Stimulated activated CD4-positive, alpha-beta T cell treated with anti-CD3 and anti-CD28 coated beads, Interleukin-1b, Interleukin-23, amount 100 ng/mL, for 4 hours (primary cell): ENCODE measurements at regions not wholly inside any gene's neighbourhood (a gene's known extent, or its start where the extent isn't known, plus 50 kb on each side); places are given as distances from the start of the nearest gene placed in this dataset.

Experiments
- DNase-seq, 2 donors: peaks; one replicate each; pipeline ENCODE4 v3.0.0-alpha.2; 2020; ENCODE audit warnings: low read depth in 2 of 2

GRCh38 chr19:30123611-30124010 lies 181.6 kb downstream of the URI1 start:
- no peak for DNase-seq

DNA sequence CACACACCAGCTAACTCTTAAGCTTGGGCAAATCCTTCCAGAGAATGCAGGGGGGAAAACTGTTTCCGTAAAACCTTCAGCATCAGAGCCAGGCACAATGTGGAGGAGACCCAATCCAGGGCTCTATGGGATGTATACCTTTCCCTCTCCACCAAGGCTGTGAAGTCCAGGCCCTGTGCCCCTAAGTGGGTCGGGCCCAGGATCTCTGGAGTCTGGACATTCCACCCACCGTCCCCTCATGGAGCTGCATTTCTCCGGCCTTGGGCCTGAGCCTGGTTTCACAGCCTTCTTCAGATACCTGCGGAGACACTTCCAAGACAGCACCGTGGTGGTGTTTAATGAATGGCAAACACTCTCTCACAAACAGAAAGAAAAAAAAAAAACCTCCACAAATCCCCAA lies 186.2 kb downstream of the URI1 start:
- no peak for DNase-seq

DNA sequence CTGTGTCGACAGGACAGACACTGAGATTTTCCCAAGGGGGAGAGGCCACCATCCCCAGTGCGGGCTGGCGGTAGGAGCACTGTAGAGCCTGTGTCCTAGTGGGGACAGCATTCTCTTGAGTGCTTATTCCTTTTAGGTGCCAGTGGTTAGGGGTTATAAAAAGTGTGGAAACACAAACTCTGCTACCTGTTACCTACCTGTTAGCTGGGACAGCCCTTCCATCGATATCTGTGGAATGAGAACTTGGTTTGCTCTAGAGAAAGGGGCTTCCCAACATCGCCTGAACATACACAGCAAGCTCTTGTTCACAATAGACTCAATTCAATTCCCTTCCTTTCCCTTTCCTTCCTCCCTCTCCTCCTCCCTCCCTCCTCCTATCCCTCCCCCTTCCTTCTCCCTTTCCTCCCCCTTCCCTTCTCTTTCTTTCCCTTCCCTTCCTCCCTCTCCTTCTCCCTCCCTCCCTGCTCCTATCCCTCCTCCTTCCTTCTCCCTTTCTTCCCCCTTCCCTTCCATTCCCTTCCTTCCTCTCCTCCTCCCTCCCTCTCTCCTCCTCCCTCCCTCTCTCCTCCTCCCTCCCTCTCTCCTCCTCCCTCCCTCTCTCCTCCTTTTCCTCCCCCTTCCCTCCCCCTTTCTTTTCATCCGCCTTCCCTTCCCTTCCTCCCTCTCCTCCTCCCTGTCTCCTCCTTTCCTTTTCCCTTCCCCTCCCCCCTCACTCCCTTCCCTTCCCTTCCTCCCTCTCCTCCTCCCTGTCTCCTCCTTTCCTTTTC lies 188.5 kb downstream of the URI1 start:
- DNase-seq: no peak

GRCh38 chr19:30131246-30131645 lies 189.2 kb downstream of the URI1 start:
- DNase-seq: no peak

GRCh38 chr19:30131722-30132291 lies 189.8 kb downstream of the URI1 start:
- DNase-seq: no peak

- no peak for DNase-seq
These were observed 190.5 kb downstream of the URI1 start for GRCh38 chr19:30132343-30133075.

- DNase-seq: no peak
These were observed 191.8 kb downstream of the URI1 start for GRCh38 chr19:30133803-30134202.

DNA sequence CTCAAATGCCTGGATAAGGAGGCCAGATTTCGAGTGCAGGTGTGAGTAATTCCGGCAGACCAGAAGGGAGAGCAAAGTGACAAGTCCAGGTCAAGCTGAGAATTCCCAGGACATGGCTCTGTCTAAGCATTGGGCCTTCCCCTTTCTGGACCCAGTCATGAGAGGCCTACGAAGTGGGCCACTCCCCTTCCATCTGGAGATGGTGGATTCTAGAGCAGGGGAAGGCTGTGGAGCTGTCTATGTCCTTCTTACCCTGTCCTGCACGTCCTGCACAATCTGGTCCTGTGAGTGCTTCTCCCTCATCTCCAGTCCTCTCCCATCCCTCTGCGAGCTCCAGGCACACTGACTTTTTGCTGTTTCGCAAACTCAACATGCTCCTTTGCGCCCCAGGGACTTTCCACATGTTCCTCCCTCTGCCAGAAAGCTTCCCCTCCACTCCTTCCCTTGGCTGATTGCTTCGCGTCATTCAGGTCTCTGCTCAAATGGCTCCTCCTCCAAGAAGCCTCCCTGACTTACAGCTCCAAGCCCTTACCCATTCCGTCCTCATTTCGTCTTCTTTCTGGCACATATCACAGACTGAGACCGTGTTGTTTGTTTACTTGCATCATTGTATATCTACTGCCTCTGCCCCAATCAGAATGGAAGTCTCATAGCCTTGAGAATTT lies 193.2 kb downstream of the URI1 start:
- no peak for DNase-seq

DNA sequence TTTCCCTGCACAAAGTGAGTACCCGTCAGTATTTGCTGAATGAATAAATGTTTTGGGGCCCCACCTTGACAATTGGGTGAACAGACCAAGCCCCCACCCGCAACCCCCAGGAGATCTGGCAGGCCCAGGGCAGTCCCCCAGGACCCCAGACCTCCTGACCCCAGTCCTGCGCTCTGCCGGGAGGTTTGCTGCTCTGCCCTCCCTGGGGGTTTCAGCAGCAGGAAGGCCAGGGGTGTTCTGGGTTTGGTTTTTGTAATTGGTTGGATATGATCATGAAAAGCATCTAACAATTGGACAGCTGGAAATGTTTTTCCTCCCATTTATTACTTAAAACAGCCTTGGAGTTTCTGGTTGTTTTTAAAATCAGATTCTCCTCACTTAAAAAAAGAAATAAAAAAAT lies 193.8 kb downstream of the URI1 start:
- DNase-seq: no peak

GRCh38 chr19:30136611-30137195 lies 194.7 kb downstream of the URI1 start:
- no peak for DNase-seq

DNA sequence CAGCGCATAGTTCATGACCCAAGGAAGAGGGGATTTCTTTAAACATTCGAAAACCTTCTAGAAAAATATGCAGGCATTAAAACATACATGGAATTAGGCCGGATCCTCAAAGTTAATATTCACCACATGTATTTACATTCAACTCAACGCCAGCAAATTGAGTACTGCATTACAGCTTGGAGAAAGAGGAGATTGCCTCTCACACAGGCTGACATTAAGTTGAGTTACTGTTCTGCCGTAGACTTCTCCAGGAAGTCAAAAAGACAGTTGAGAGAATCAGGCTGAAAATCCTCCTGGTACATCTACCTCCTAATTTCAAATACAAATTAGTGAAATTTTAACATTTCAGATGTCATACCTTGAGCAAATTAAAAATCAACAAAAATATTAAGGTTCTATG lies 195.7 kb downstream of the URI1 start:
- no peak for DNase-seq

GRCh38 chr19:30144242-30144758 lies 202.3 kb downstream of the URI1 start:
- DNase-seq: no peak

DNA sequence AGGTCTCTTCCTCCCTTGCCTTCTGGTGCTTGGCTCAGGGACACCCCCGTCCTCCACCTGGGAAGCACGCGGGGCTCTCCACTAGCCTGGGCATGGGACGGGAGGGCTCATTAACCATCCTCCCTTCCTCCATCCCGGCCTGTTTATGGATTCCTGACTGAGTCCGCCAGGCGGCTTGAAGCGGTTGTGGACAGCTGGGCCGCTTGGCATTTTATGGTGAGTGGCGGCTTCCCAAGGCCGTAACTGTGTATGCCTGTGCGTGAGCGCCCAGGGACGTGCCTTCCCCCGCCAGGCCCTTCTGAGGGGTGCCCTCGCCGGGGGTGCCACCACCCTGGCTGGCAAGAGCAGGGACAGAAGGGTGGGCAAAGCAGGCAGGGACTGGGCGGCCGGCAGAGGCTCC lies 202.8 kb downstream of the URI1 start:
- no peak for DNase-seq

DNA sequence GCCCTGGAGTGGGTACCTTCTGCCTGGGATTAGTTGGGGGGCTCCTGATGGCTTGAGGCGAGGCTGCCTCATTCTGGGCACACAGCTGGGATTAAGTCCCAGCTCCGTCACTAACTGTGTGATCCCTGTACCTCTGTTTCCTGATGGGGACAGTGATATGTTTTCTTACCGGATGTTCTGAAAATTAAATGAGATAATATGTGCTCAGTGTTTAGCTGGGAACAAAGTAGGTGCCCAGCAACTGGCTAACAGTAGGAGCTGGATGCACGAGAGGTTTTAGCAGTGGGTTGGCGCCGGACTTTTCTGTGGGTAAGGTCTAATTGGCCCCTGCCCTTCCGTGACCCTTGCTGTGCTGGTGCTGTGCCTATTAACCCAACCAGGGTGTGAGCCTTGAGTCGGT lies 203.4 kb downstream of the URI1 start:
- DNase-seq: no peak

GRCh38 chr19:30146346-30146745 lies 204.3 kb downstream of the URI1 start:
- no peak for DNase-seq

GRCh38 chr19:30148039-30148790 lies 206.2 kb downstream of the URI1 start:
- DNase-seq: no peak

DNA sequence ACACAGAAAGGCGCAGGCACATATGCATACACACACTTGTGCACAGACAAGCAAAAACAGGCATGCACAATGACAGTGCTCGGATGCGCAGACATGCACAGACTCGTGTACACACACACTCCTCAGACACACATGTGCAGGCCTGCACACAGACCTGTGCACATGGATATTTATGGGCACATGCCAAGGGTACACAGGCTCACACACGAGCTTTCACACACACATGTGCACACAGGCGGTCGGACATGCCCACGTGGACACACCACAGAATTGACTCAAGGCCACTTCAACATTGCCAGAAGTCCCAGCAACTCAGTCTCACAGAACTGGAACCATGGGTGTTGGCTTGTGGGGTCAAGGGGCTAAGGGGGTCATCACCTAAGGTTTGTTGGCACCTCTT lies 206.8 kb downstream of the URI1 start:
- DNase-seq: no peak

DNA sequence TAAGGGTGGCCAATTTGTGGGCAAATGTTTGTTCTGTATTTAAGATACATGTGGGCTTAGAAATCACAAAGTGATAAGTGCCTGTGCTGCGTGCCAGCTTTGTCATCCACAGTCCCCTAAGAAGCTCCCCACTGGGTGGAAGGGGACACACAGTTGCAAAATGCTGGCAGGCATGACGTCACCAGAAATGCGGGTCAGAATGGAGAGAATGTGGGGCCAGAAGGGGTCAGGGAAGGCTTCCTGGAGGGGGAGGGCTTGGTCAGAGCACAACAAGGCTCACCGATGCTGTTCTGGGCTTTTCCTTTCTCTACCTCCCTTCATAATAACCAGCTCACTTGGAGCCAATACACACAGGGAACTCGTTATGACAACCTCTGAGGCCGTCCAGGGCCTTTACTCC lies 207.3 kb downstream of the URI1 start:
- no peak for DNase-seq

DNA sequence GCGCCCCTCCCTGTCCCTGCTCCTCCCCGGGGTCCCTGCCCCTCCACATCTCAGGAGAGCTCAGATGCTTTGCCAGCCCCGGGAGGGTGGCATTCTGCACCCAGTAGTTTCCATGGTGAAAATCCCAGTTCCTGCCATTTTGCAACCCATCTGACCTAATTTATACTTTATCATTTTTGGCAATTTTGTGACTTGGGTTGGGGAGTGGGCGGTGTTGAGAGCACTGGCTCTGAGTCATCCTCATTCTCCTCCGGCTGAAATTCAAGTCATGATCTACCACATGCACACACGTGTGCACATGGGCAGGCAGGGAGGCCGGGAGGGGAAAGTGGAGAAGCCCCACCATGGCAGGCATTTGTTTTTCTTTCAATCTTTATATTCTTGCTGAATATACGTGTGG lies 208.6 kb downstream of the URI1 start:
- DNase-seq: no peak

DNA sequence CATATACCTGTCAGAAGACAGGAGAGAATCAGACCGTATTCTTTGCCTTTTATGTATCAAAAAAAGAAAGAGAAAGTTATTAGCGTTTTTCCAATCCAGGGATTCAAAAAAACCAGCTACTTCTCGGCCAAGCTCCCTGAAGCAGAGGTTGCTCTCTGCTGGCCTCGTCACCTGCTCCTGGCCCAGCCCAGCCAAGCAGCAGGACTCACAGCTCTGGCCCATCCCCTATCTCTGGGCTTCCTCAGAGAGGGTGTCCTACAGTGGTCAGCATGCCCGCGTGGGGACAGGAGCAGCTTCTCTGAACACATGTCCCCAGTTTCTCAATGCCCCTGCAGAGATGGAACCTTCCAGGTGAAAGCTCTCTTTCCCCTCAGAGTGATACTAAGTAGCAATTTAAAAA lies 209.0 kb downstream of the URI1 start:
- no peak for DNase-seq
